ENCODE measurements at regions not wholly inside any gene's neighbourhood (a gene's known extent, or its start where the extent isn't known, plus 50 kb on each side); places are given as distances from the start of the nearest gene placed in this dataset.

GRCh38 chr6:109224107-109224875, 129.0 kb downstream of the CEP57L1 start:
- no peak overlapping the region for H3K27ac ChIP-seq
- no peaks in the 10 kb centered on the region for H3K36me3 ChIP-seq (ENCODE audit: insufficient read depth, low read length)
- no peak overlapping the region for H3K9ac ChIP-seq (ENCODE audit: insufficient read length)
- no peak overlapping the region for H3K4me3 ChIP-seq
- no peaks in the 10 kb centered on the region for H3K9me3 ChIP-seq (ENCODE audit: low read depth, low read length)
- TF ChIP-seq FOXP2 (optimal IDR thresholded peaks at IDR 0.05; ENCODE audit: control extremely low read depth, extremely low read length, insufficient read depth) (no peak), EZH2 (IDR thresholded peaks at IDR 0.05) (no peak), POLR2AphosphoS5 (IDR thresholded peaks at IDR 0.05; ENCODE audit: borderline replicate concordance, low read depth, low read length) (no peak)
- no peak for DNase-seq (ENCODE audit: low read depth, low spot score)

- Histone ChIP-seq H3K36me3 (ENCODE audit: insufficient read depth, low read length) (no peaks in the 10 kb centered on the region), H3K4me3 (no peak overlapping the region), H3K9me3 (ENCODE audit: low read depth, low read length) (no peaks in the 10 kb centered on the region), H3K9ac (ENCODE audit: insufficient read length) (no peak overlapping the region), H3K27ac (no peak overlapping the region)
- TF ChIP-seq EZH2 (IDR thresholded peaks at IDR 0.05) (no peak), FOXP2 (optimal IDR thresholded peaks at IDR 0.05; ENCODE audit: control extremely low read depth, extremely low read length, insufficient read depth) (no peak), POLR2AphosphoS5 (IDR thresholded peaks at IDR 0.05; ENCODE audit: borderline replicate concordance, low read depth, low read length) (no peak)
- DNase-seq (ENCODE audit: low read depth, low spot score): no peak
Observed at GRCh38 chr6:109222848-109223247, 127.5 kb downstream of the CEP57L1 start.

GRCh38 chr6:109221543-109222195, 126.4 kb downstream of the CEP57L1 start:
- Histone ChIP-seq H3K9me3 (ENCODE audit: low read depth, low read length) (no peaks in the 10 kb centered on the region), H3K9ac (ENCODE audit: insufficient read length) (no peak overlapping the region), H3K36me3 (ENCODE audit: insufficient read depth, low read length) (no peaks in the 10 kb centered on the region), H3K4me3 (no peak overlapping the region), H3K27ac (no peak overlapping the region)
- no peak for DNase-seq (ENCODE audit: low read depth, low spot score)
- TF ChIP-seq FOXP2 (optimal IDR thresholded peaks at IDR 0.05; ENCODE audit: control extremely low read depth, extremely low read length, insufficient read depth): no peak
- TF ChIP-seq EZH2 (IDR thresholded peaks at IDR 0.05): no peak
- no peak for TF ChIP-seq POLR2AphosphoS5 (IDR thresholded peaks at IDR 0.05; ENCODE audit: borderline replicate concordance, low read depth, low read length)

All from SK-N-MC (cell line).